Liver (tissue), 7 donors: ENCODE measurements at regions not wholly inside any gene's neighbourhood (a gene's known extent, or its start where the extent isn't known, plus 50 kb on each side); places are given as distances from the start of the nearest gene placed in this dataset.

Experiments used
- DNase-seq: peaks from one replicate; pipeline ENCODE4 v3.0.0-alpha.2; 2017; ENCODE audit warnings: low spot score
- H3K27ac ChIP-seq, 2 donors: one replicate each; pipeline ENCODE4 v1.7.0; 2013; ENCODE audit warnings: inconsistent platforms in 2 of 2, low read length in 2 of 2, control low read depth in 1 of 2, low read depth in 1 of 2, mild to moderate bottlenecking in 1 of 2
- H3K27me3 ChIP-seq, 4 donors: one replicate each; pipeline versions ENCODE4 v1.6.1 to v1.7.0; 2013; ENCODE audit warnings: low read length in 3 of 4, inconsistent platforms in 1 of 4, mild to moderate bottlenecking in 1 of 4, moderate library complexity in 1 of 4; ENCODE audit not compliant: control insufficient read depth in 4 of 4, insufficient read depth in 4 of 4
- H3K36me3 ChIP-seq, 4 donors: one replicate each; pipeline versions ENCODE4 v1.6.1 to v1.7.0; 2013; ENCODE audit warnings: low read length in 3 of 4, mild to moderate bottlenecking in 3 of 4, low read depth in 1 of 4, moderate library complexity in 1 of 4; ENCODE audit not compliant: control insufficient read depth in 4 of 4, insufficient read depth in 3 of 4
- H3K4me1 ChIP-seq, 4 donors: one replicate each; pipeline versions ENCODE4 v1.6.1 to v1.7.0; 2013; ENCODE audit warnings: low read length in 3 of 4, mild to moderate bottlenecking in 3 of 4, moderate library complexity in 1 of 4; ENCODE audit not compliant: control insufficient read depth in 4 of 4, insufficient read depth in 4 of 4
- H3K4me3 ChIP-seq, 3 donors: one replicate each; pipeline versions ENCODE4 v1.6.1 to v1.7.0; 2013; ENCODE audit warnings: low read length in 3 of 3, control low read depth in 1 of 3, low read depth in 1 of 3, mild to moderate bottlenecking in 1 of 3
- H3K9ac ChIP-seq, 2 donors: one replicate each; pipeline ENCODE4 v1.7.0; 2013; ENCODE audit warnings: low read length in 2 of 2, mild to moderate bottlenecking in 2 of 2, moderate library complexity in 2 of 2, control low read depth in 1 of 2, low read depth in 1 of 2
- H3K9me3 ChIP-seq, 4 donors: one replicate each; pipeline versions ENCODE4 v1.6.1 to v1.7.0; 2013; ENCODE audit warnings: low read length in 3 of 4; ENCODE audit not compliant: control insufficient read depth in 4 of 4
- FOXA2 ChIP-seq: IDR thresholded peaks from 2 replicates; pipeline ENCODE4 v1.6.1; 2016; ENCODE audit warnings: antibody characterized with exemption
- HNF4A ChIP-seq, 2 donors: conservative IDR thresholded peaks; 2 replicates each; pipeline ENCODE4 v1.6.1; 2016; ENCODE audit warnings: antibody characterized with exemption in 2 of 2, mild to moderate bottlenecking in 2 of 2
- HNF4G ChIP-seq: IDR thresholded peaks from 2 replicates; pipeline ENCODE4 v1.6.1; 2016; ENCODE audit warnings: antibody characterized with exemption
- JUND ChIP-seq, 2 donors: IDR thresholded peaks; 2 replicates each; pipeline ENCODE4 v1.6.1; 2016; ENCODE audit warnings: antibody characterized with exemption in 2 of 2
- NR2F2 ChIP-seq: IDR thresholded peaks from 2 replicates; pipeline ENCODE4 v1.6.1; 2016; ENCODE audit warnings: antibody characterized with exemption
- RXRA ChIP-seq, 2 donors: IDR thresholded peaks; 2 replicates each; pipeline ENCODE4 v1.6.1; 2017 to 2018; ENCODE audit warnings: antibody characterized with exemption in 2 of 2, mild to moderate bottlenecking in 1 of 2
- TAF1 ChIP-seq: conservative IDR thresholded peaks from 2 replicates; pipeline ENCODE4 v1.6.1; 2016; ENCODE audit warnings: antibody characterized with exemption, mild to moderate bottlenecking
- YY1 ChIP-seq: IDR thresholded peaks from 2 replicates; pipeline ENCODE4 v1.6.1; 2016; ENCODE audit warnings: antibody characterized with exemption, mild to moderate bottlenecking
- WGBS: extraction: QIAGEN DNeasy Blood & Tissue Kit; methylation state at CpG from one replicate; pipeline ENCODE4 v1.1.7; 2013; 5-methylcytosine and 5-hydroxymethylcytosine counted together
- TF ChIP-seq, protein P1 (sequence below): IDR thresholded peaks from 2 replicates; pipeline ENCODE4 v1.6.1; 2016; ENCODE audit warnings: antibody characterized with exemption
- TF ChIP-seq, protein P2 (sequence below): IDR thresholded peaks from 2 replicates; pipeline ENCODE4 v1.6.1; 2016; ENCODE audit warnings: antibody characterized with exemption
- TF ChIP-seq, protein P3 (sequence below): IDR thresholded peaks from 2 replicates; pipeline ENCODE4 v1.6.1; 2016; ENCODE audit warnings: antibody characterized with exemption
- TF ChIP-seq, protein P4 (sequence below): IDR thresholded peaks from 2 replicates; pipeline ENCODE4 v1.6.1; 2016; ENCODE audit warnings: antibody characterized with exemption, mild to moderate bottlenecking
- donor health status: healthy.
- donor health status: healthy.
- donor health status: healthy.
- donor health status: healthy.

DNA sequence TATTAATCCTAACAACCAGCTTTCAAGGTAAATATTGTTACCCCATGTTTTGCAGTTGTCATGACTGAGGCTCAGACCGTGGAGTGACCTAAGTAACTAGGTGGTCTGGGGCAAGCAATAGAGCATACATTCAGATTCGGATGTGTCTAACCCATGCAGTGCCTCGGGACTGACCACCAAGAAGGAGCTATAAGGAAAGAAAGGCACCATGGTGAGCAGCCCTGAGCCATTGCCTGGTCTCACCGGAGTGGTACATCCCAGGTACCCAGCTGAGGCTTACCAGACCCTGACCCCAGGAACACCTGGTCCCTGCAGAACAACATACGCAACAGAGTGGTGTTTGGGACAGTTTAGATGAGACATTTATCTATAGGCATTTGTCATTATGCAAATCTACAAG is 175.5 kb upstream of the ZMIZ1 start:
- H3K27me3 ChIP-seq, result no peaks in the 10 kb centered on the region
- H3K4me1 ChIP-seq, result peaks cover 0 to 1% (median 0%) of the 10 kb centered on the region in 4 donors
- no peak overlapping the region for H3K27ac ChIP-seq
- DNase-seq, result peak; percentile 22
- no peak overlapping the region for H3K9ac ChIP-seq
- no peak overlapping the region for H3K4me3 ChIP-seq
- TF ChIP-seq YY1, result no peak
- TF ChIP-seq TAF1, result no peak
- TF ChIP-seq, protein P1, sequence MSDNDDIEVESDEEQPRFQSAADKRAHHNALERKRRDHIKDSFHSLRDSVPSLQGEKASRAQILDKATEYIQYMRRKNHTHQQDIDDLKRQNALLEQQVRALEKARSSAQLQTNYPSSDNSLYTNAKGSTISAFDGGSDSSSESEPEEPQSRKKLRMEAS, result no peak
- TF ChIP-seq NR2F2, result no peak
- no peak for TF ChIP-seq HNF4A (conservative IDR thresholded peaks at IDR 0.05)
- TF ChIP-seq, protein P2, sequence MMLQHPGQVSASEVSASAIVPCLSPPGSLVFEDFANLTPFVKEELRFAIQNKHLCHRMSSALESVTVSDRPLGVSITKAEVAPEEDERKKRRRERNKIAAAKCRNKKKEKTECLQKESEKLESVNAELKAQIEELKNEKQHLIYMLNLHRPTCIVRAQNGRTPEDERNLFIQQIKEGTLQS, result no peak
- no peak for TF ChIP-seq JUND (IDR thresholded peaks at IDR 0.05)
- no peak for TF ChIP-seq FOXA2
- TF ChIP-seq RXRA (IDR thresholded peaks at IDR 0.05), result no peak
- TF ChIP-seq, protein P3, sequence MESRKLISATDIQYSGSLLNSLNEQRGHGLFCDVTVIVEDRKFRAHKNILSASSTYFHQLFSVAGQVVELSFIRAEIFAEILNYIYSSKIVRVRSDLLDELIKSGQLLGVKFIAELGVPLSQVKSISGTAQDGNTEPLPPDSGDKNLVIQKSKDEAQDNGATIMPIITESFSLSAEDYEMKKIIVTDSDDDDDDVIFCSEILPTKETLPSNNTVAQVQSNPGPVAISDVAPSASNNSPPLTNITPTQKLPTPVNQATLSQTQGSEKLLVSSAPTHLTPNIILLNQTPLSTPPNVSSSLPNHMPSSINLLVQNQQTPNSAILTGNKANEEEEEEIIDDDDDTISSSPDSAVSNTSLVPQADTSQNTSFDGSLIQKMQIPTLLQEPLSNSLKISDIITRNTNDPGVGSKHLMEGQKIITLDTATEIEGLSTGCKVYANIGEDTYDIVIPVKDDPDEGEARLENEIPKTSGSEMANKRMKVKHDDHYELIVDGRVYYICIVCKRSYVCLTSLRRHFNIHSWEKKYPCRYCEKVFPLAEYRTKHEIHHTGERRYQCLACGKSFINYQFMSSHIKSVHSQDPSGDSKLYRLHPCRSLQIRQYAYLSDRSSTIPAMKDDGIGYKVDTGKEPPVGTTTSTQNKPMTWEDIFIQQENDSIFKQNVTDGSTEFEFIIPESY, result no peak
- 90% methylated on average over 5 of the region's 5 CpGs for WGBS
- H3K36me3 ChIP-seq, result no peaks in the 10 kb centered on the region
- H3K9me3 ChIP-seq, result no peaks in the 10 kb centered on the region

DNA sequence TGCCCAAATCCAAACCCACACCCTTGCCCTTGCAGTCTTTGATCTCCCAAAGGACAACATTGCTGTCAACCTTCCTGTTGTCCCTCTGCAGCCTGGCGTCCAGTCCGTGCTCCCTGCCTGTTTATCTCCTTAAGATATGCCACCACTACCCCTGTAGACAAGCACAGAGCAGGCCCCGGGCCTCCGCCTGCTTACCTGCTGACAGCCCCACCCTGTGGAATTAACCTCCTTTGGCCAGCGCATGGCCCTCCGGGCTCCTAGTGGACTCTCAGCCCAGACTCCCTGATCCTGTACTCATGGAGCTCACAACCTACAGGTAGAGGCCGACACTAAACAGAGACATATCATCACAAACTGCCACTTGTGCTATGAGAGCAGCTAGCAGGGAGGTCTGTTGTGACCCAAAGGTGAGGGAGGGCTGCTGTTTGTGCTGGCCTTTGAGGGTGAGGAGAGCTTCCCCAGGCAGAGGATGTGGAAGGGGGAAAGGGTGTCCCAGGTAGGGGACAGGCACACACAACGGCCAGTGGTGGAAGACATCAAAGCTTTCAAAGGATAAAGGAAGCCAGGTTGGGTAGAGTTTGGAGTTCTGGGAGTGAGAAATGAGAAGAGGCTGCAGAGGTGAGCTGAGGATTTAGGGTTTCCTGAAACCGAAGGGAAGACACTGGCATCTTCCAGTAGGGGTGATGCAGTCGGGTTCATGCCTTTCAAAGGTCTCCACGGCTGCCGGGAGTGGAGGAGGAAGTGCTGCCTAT is 174.5 kb upstream of the ZMIZ1 start:
- Histone ChIP-seq H3K36me3 (no peaks in the 10 kb centered on the region), H3K4me3 (no peak overlapping the region), H3K27ac (no peak overlapping the region), H3K9ac (no peak overlapping the region), H3K9me3 (no peaks in the 10 kb centered on the region), H3K27me3 (no peaks in the 10 kb centered on the region), H3K4me1 (peaks cover 1 to 5% (median 4%) of the 10 kb centered on the region in 4 donors)
- TF ChIP-seq, protein P3, result no peak
- TF ChIP-seq HNF4G, result no peak
- TF ChIP-seq HNF4A (conservative IDR thresholded peaks at IDR 0.05), result no peak
- TF ChIP-seq, protein P4, sequence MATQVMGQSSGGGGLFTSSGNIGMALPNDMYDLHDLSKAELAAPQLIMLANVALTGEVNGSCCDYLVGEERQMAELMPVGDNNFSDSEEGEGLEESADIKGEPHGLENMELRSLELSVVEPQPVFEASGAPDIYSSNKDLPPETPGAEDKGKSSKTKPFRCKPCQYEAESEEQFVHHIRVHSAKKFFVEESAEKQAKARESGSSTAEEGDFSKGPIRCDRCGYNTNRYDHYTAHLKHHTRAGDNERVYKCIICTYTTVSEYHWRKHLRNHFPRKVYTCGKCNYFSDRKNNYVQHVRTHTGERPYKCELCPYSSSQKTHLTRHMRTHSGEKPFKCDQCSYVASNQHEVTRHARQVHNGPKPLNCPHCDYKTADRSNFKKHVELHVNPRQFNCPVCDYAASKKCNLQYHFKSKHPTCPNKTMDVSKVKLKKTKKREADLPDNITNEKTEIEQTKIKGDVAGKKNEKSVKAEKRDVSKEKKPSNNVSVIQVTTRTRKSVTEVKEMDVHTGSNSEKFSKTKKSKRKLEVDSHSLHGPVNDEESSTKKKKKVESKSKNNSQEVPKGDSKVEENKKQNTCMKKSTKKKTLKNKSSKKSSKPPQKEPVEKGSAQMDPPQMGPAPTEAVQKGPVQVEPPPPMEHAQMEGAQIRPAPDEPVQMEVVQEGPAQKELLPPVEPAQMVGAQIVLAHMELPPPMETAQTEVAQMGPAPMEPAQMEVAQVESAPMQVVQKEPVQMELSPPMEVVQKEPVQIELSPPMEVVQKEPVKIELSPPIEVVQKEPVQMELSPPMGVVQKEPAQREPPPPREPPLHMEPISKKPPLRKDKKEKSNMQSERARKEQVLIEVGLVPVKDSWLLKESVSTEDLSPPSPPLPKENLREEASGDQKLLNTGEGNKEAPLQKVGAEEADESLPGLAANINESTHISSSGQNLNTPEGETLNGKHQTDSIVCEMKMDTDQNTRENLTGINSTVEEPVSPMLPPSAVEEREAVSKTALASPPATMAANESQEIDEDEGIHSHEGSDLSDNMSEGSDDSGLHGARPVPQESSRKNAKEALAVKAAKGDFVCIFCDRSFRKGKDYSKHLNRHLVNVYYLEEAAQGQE, result no peak
- peak; percentile 24 for DNase-seq
- 91% methylated on average over 12 of the region's 12 CpGs for whole genome bisulfite sequencing
